ENCODE measurements at regions not wholly inside any gene's neighbourhood (a gene's known extent, or its start where the extent isn't known, plus 50 kb on each side); places are given as distances from the start of the nearest gene placed in this dataset.

DNA sequence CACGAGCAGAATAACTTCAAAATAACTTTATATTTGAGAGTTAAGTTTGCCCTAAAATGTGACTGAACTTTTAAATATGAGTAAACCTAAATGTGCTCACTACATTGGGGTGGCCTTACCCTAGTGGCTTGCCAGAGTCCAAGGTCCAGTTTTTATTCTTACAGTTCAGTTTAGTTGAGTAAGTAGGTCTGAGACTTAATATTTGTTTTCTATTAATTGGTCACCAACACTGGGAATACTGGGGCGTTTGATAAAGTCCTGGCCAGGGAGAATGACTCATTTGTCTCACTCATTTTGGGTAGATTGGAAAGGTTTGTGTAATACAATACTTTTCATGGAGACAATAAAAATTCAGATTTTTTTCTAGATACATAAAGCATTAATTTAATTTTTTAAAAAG lies 127.8 kb upstream of the SPATA13 start:
- DNase-seq (ENCODE audit: low read depth, low spot score) (no peak), FAIRE-seq (no peak)

More for the DNA sequence above, 127.8 kb upstream of the SPATA13 start:
- dilution Hi-C loops (cut with MboI; ENCODE audit: extremely low pct_ligation_motif_present, low sequenced_read_pairs): no loop called here
- BruUV-seq (replicated peaks): no TSS peak
- no peaks in the 10 kb centered on the region for H3K9me1 ChIP-seq (replicated peaks; ENCODE audit: control insufficient read depth, extremely low read depth, insufficient read depth, low read length)
- no peak overlapping the region for H3K27ac ChIP-seq (ENCODE audit: insufficient read depth, low read depth, low read length)
- no peaks in the 10 kb centered on the region for H3K36me3 ChIP-seq (ENCODE audit: control insufficient read depth in 2 of 2, extremely low read depth in 1 of 2, insufficient read depth in 2 of 2, low read length in 2 of 2)
- intact Hi-C loops (cut with micrococcal nuclease): no loop called here
- ChIA-PET POLR2A (no interaction called here), CTCF (no interaction called here)
- no peaks in the 10 kb centered on the region for H3K4me1 ChIP-seq (ENCODE audit: control insufficient read depth, extremely low read depth, insufficient read depth, low read length)
- no peak overlapping the region for H3K4me2 ChIP-seq (ENCODE audit: insufficient read depth, low read length)
- peaks cover 11 to 14% of the 10 kb centered on the region in 2 experiments for H3K27me3 ChIP-seq (ENCODE audit: control insufficient read depth in 2 of 2, insufficient read depth in 2 of 2, low read length in 2 of 2)
- H3K9ac ChIP-seq (replicated peaks; ENCODE audit: extremely low read depth, insufficient read depth, low read length): no peak overlapping the region
- H2AFZ ChIP-seq (ENCODE audit: low read depth, low read length): no peak overlapping the region
- H4K20me1 ChIP-seq (replicated peaks; ENCODE audit: control insufficient read depth, extremely low read depth, insufficient read depth, low read length): no peaks in the 10 kb centered on the region
- H3K9me3 ChIP-seq (replicated peaks; ENCODE audit: control insufficient read depth, insufficient read depth, low read length): no peaks in the 10 kb centered on the region
- no peaks in the 10 kb centered on the region for H3K79me2 ChIP-seq (ENCODE audit: control insufficient read depth, insufficient read depth, low read length)
- H3K4me3 ChIP-seq (replicated peaks in 1 of 3; ENCODE audit: insufficient read depth in 1 of 3, low read depth in 1 of 3, low read length in 3 of 3): no peak overlapping the region
- TF ChIP-seq, protein P1, sequence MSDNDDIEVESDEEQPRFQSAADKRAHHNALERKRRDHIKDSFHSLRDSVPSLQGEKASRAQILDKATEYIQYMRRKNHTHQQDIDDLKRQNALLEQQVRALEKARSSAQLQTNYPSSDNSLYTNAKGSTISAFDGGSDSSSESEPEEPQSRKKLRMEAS (IDR thresholded peaks at IDR 0.05; ENCODE audit: insufficient read depth, insufficient read length): no peak
- no peak for TF ChIP-seq EZH2 (IDR thresholded peaks at IDR 0.05; ENCODE audit: borderline replicate concordance, low read depth, low read length, severe bottlenecking)
- TF ChIP-seq MYC (IDR thresholded peaks at IDR 0.05; ENCODE audit: low read depth, low read length): no peak
- TF ChIP-seq, protein P2, sequence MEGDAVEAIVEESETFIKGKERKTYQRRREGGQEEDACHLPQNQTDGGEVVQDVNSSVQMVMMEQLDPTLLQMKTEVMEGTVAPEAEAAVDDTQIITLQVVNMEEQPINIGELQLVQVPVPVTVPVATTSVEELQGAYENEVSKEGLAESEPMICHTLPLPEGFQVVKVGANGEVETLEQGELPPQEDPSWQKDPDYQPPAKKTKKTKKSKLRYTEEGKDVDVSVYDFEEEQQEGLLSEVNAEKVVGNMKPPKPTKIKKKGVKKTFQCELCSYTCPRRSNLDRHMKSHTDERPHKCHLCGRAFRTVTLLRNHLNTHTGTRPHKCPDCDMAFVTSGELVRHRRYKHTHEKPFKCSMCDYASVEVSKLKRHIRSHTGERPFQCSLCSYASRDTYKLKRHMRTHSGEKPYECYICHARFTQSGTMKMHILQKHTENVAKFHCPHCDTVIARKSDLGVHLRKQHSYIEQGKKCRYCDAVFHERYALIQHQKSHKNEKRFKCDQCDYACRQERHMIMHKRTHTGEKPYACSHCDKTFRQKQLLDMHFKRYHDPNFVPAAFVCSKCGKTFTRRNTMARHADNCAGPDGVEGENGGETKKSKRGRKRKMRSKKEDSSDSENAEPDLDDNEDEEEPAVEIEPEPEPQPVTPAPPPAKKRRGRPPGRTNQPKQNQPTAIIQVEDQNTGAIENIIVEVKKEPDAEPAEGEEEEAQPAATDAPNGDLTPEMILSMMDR (IDR thresholded peaks at IDR 0.05; ENCODE audit: extremely low read depth in 1 of 2, insufficient read depth in 1 of 2, low read depth in 1 of 2, low read length in 2 of 2): no peak
- no peak for TF ChIP-seq POLR2A (IDR thresholded peaks at IDR 0.05; ENCODE audit: low read depth, low read length)
- TF ChIP-seq POLR2AphosphoS5 (IDR thresholded peaks at IDR 0.05; ENCODE audit: insufficient read depth, low read depth, low read length): no peak
- TF ChIP-seq FOS (IDR thresholded peaks at IDR 0.05; ENCODE audit: borderline replicate concordance, insufficient read depth, low read length): no peak
- no peak for TF ChIP-seq GATA2 (IDR thresholded peaks at IDR 0.05; ENCODE audit: insufficient read depth, insufficient read length, low read depth, low read length)
- no peak for TF ChIP-seq JUN (IDR thresholded peaks at IDR 0.05; ENCODE audit: borderline replicate concordance, insufficient read depth, insufficient read length, low read depth)

Measured in endothelial cell of umbilical vein (primary cell).